K562 (cell line): ENCODE measurements at regions not wholly inside any gene's neighbourhood (a gene's known extent, or its start where the extent isn't known, plus 50 kb on each side); places are given as distances from the start of the nearest gene placed in this dataset.

Experiments used
- ATAC-seq: fragments of 200-7000 bp; cut with Tn5 transposase; 3 replicates; pipeline ENCODE4 v1.9.1; 2020; ENCODE audit warnings: moderate library complexity
- BruUV-seq: library from RNA; stranded (reverse); fragments of 400-500 nt; replicated peaks from 2 replicates; lab custom pipeline; 2021; lab: Mats Ljungman, UMichigan
- CTCF ChIA-PET: fragments of 300-600 bp; formaldehyde crosslinking; extraction: SDS; loops from one replicate; lab custom pipeline; 2021; ENCODE audit warnings: low intra/inter-chr PET ratio; lab: Yijun Ruan, JAX
- POLR2A ChIA-PET: fragments of 300-600, 350-650 bp; sonication (Branson Sonifier 250); formaldehyde crosslinking; extraction: SDS; loops from one replicate; lab custom pipeline; 2021; ENCODE audit warnings: antibody characterized with exemption, inconsistent platforms; lab: Yijun Ruan, JAX
- DNase-seq, 4 experiments: peaks; one replicate each; pipeline versions ENCODE4 v3.0.0 to v3.0.0-alpha.2; 2011 to 2018; ENCODE audit warnings: low spot score in 3 of 4, mixed read lengths in 3 of 4; ENCODE audit errors: extremely low read depth in 1 of 4
- FAIRE-seq: peaks from 2 replicates; lab custom pipeline; 2011; peaks lifted over from hg19 to GRCh38; lab: Jason Lieb, UNC
- H2AFZ ChIP-seq: 2 replicates; pipeline ENCODE4 v1.6.0; 2011; ENCODE audit warnings: low read depth, low read length, control low read depth, inconsistent platforms
- H3K27ac ChIP-seq: fragments of 200-600 bp; 3 replicates; pipeline ENCODE4 v1.8.0; 2011; ENCODE audit warnings: low read depth, mild to moderate bottlenecking, control low read depth, inconsistent platforms, low read length, moderate library complexity, mixed read lengths; ENCODE audit errors: extremely low read depth
- H3K27me3 ChIP-seq, 2 experiments: fragments of 300-600 bp in 1 of 2; 2 replicates in 1 of 2; 3 replicates in 1 of 2; pipeline versions ENCODE4 v1.6.0 to v1.8.0; 2011; ENCODE audit warnings: inconsistent platforms in 2 of 2, low read length in 2 of 2, mild to moderate bottlenecking in 1 of 2, mixed read lengths in 1 of 2, moderate library complexity in 1 of 2; ENCODE audit not compliant: control insufficient read depth in 2 of 2, insufficient read depth in 2 of 2
- H3K36me3 ChIP-seq: fragments of 300-600 bp; 3 replicates; pipeline ENCODE4 v1.8.0; 2011; ENCODE audit warnings: mild to moderate bottlenecking, low read length, inconsistent platforms; ENCODE audit not compliant: control insufficient read depth, insufficient read depth
- H3K4me1 ChIP-seq, 2 experiments: fragments of 200-600 bp in 1 of 2; replicated peaks in 1 of 2; 2 replicates in 1 of 2; 3 replicates in 1 of 2; pipeline versions ENCODE4 v1.5.1 to v1.8.0; 2011; ENCODE audit warnings: inconsistent platforms in 2 of 2, low read length in 2 of 2, mild to moderate bottlenecking in 1 of 2, mixed read lengths in 1 of 2, moderate library complexity in 1 of 2; ENCODE audit not compliant: control insufficient read depth in 2 of 2, insufficient read depth in 2 of 2
- H3K4me2 ChIP-seq: 2 replicates; pipeline ENCODE4 v1.6.1; 2011; ENCODE audit warnings: low read length, control low read depth, inconsistent platforms, mixed read lengths; ENCODE audit not compliant: insufficient read depth
- H3K4me3 ChIP-seq: fragments of 200-600 bp; sonication (generic), shearing (Covaris generic); 2 replicates; pipeline ENCODE4 v1.5.1; 2016; ENCODE audit warnings: control low read depth, inconsistent platforms
- H3K79me2 ChIP-seq: fragments of 200-600 bp; 3 replicates; pipeline ENCODE4 v1.8.0; 2011; ENCODE audit warnings: low read length, inconsistent platforms; ENCODE audit not compliant: control insufficient read depth, insufficient read depth
- H3K9ac ChIP-seq, 2 experiments: 2 replicates each; pipeline versions ENCODE4 v1.6.0 to v1.6.1; 2011; ENCODE audit warnings: low read depth in 2 of 2, low read length in 2 of 2, control low read depth in 1 of 2, inconsistent platforms in 1 of 2, mild to moderate bottlenecking in 1 of 2, mixed read lengths in 1 of 2; ENCODE audit not compliant: insufficient read depth in 1 of 2
- H3K9me1 ChIP-seq: one replicate; pipeline ENCODE4 v1.6.0; 2011; ENCODE audit warnings: inconsistent platforms, mild to moderate bottlenecking, low read length, moderate library complexity; ENCODE audit not compliant: control insufficient read depth, insufficient read depth
- H3K9me3 ChIP-seq: replicated peaks from 2 replicates; pipeline ENCODE4 v1.5.1; 2011; ENCODE audit warnings: low read depth, low read length, inconsistent platforms; ENCODE audit not compliant: control insufficient read depth, insufficient read depth
- H4K20me1 ChIP-seq: replicated peaks from 2 replicates; pipeline ENCODE4 v1.6.1; 2011; ENCODE audit warnings: low read length, inconsistent platforms, mixed read lengths; ENCODE audit not compliant: control insufficient read depth, insufficient read depth
- CHD4 ChIP-seq: fragments of 200-600 bp; sonication (generic); IDR thresholded peaks from 3 replicates; pipeline ENCODE4 v1.6.1; 2012; ENCODE audit warnings: low read depth, mild to moderate bottlenecking, mixed read lengths, low read length, inconsistent platforms; ENCODE audit not compliant: insufficient read depth, insufficient replicate concordance, poor library complexity, severe bottlenecking
- CTBP1 ChIP-seq: fragments of 450-650 bp; IDR thresholded peaks from 2 replicates; pipeline ENCODE4 v1.6.1; 2016; ENCODE audit warnings: borderline replicate concordance
- ELK1 ChIP-seq: sonication (generic); formaldehyde crosslinking; IDR thresholded peaks from 2 replicates; pipeline ENCODE4 v1.8.1; 2022; ENCODE audit warnings: missing genetic modification reagents
- ETS1 ChIP-seq: conservative IDR thresholded peaks from 2 replicates; pipeline ENCODE4 v1.6.1; 2011; ENCODE audit warnings: low read depth, mild to moderate bottlenecking, low read length; ENCODE audit not compliant: control insufficient read depth
- GATA2 ChIP-seq: sonication (generic); formaldehyde crosslinking; IDR thresholded peaks from 2 replicates; pipeline ENCODE4 v1.4.0; 2020; ENCODE audit warnings: mild to moderate bottlenecking, missing genetic modification reagents
- HDAC2 ChIP-seq: fragments of 450-650 bp; IDR thresholded peaks from 2 replicates; pipeline ENCODE4 v1.6.1; 2016; ENCODE audit warnings: mild to moderate bottlenecking
- HEY1 ChIP-seq: fragments of 250-450 bp; sonication (Bioruptor Pico); IDR thresholded peaks from 2 replicates; pipeline ENCODE4 v1.5.0; 2020; ENCODE audit warnings: mild to moderate bottlenecking, moderate library complexity, borderline replicate concordance
- NCOA2 ChIP-seq, 2 experiments: fragments of 450-650 bp; IDR thresholded peaks; 2 replicates each; pipeline ENCODE4 v1.6.1; 2018; ENCODE audit warnings: mild to moderate bottlenecking in 2 of 2, moderate library complexity in 1 of 2; ENCODE audit not compliant: partially characterized antibody in 2 of 2
- NFE2L1 ChIP-seq: fragments of 450-650 bp; IDR thresholded peaks from 2 replicates; pipeline ENCODE4 v1.6.1; 2016; ENCODE audit warnings: missing genetic modification characterization, low read depth, mild to moderate bottlenecking, missing compliant biosample characterization, moderate library complexity, borderline replicate concordance
- POLR2AphosphoS2 ChIP-seq: IDR thresholded peaks from 2 replicates; pipeline ENCODE4 v1.6.1; 2012; ENCODE audit warnings: low read length, improper control_type of control experiment
- POLR2H ChIP-seq: IDR thresholded peaks from 2 replicates; pipeline ENCODE4 v1.6.1; 2016; ENCODE audit warnings: missing genetic modification characterization, low read depth, mild to moderate bottlenecking, control low read depth, missing compliant biosample characterization, moderate library complexity
- RBM25 ChIP-seq: fragments of 200-400 bp; formaldehyde crosslinking; IDR thresholded peaks from 2 replicates; pipeline ENCODE4 v1.6.1; 2018; ENCODE audit warnings: low read length, low read depth, moderate library complexity; ENCODE audit not compliant: severe bottlenecking
- SIRT6 ChIP-seq: IDR thresholded peaks from one replicate; pipeline ENCODE4 v1.6.1; 2012; ENCODE audit warnings: low read depth, mild to moderate bottlenecking, control low read depth, inconsistent platforms, low read length, moderate library complexity
- TAF7 ChIP-seq: fragments of 450-650 bp; IDR thresholded peaks from 2 replicates; pipeline ENCODE4 v1.6.1; 2016; ENCODE audit warnings: missing genetic modification characterization, missing compliant biosample characterization
- ZKSCAN8 ChIP-seq: fragments of 200-800 bp; sonication (Bioruptor generic); IDR thresholded peaks from 2 replicates; pipeline ENCODE4 v1.6.1; 2016; ENCODE audit warnings: missing genetic modification characterization, missing compliant biosample characterization
- ZNF232 ChIP-seq: sonication (generic); formaldehyde crosslinking; IDR thresholded peaks from 2 replicates; pipeline ENCODE4 v1.8.0; 2022; ENCODE audit warnings: mild to moderate bottlenecking, missing genetic modification reagents
- ZNF282 ChIP-seq: sonication (generic); formaldehyde crosslinking; IDR thresholded peaks from 2 replicates; pipeline ENCODE4 v1.8.1; 2023; ENCODE audit warnings: missing genetic modification reagents
- ZNF311 ChIP-seq: fragments of 250-450 bp; sonication (Bioruptor Pico); IDR thresholded peaks from 2 replicates; pipeline ENCODE4 v1.4.0; 2020; ENCODE audit warnings: mild to moderate bottlenecking, moderate library complexity
- ZNF507 ChIP-seq: conservative IDR thresholded peaks from 2 replicates; pipeline ENCODE4 v1.6.1; 2017; ENCODE audit warnings: missing genetic modification characterization, missing compliant biosample characterization
- WGBS: fragments of 100-300 bp; shearing (Covaris generic); methylation state at CpG from one replicate; pipeline ENCODE4 v1.1.6; 2016; ENCODE audit warnings: low coverage, mixed read lengths; ENCODE audit not compliant: insufficient coverage; ENCODE audit errors: missing lambda C conversion rate; 5-methylcytosine and 5-hydroxymethylcytosine counted together
- in situ Hi-C: fragments of 300-500 bp; cut with MboI; formaldehyde crosslinking; loops from 4 replicates; pipeline ENCODE4 v1.15.0; 2018; ENCODE audit warnings: inconsistent platforms, mixed read lengths
- intact Hi-C: fragments of 100-400 bp; cut with micrococcal nuclease; formaldehyde crosslinking; loops from 2 replicates; pipeline ENCODE4 v1.14.2; 2022
- TF ChIP-seq, protein P1 (sequence below): fragments of 250-450 bp; sonication (Bioruptor Pico); IDR thresholded peaks from 2 replicates; pipeline ENCODE4 v1.8.0; 2021; ENCODE audit warnings: moderate library complexity, mild to moderate bottlenecking, inconsistent platforms

GRCh38 chr12:88767699-88768098 is 187.4 kb upstream of the KITLG start (continued):
- TF ChIP-seq, protein P1, sequence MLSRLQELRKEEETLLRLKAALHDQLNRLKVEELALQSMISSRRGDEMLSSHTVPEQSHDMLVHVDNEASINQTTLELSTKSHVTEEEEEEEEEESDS, result no peak
- TF ChIP-seq, all 486 proteins: peak for 0

DNA sequence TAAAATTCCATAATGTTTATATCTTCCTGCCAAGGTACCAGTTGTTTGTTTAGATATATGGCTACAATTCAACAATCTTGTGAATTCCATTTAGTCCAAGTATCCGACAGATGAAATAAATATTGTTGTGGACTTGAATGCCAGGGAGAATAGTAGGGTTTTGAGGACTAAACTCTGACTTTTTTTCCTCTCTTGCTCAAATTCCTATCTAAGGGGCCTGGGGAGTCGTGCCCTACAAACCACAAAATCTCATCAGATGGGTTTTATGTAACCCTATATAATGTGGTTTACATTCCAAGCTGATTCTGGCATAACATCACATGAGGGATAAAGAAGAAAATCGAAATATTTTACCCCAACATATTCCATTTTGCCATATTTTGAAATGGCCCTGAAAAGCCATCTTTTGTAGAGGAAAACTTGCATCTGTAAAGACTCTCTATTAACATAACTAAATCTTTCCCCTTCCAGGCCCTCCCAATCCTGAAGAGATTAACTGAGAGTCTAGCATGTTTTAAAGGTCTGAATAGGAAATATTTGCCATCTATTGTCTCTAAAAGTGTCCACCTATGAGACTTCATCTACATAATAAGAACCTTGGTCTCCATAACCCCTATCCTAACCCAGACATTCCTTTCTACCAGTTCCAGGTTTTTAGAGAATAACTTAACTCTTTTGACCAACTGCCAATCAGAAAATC is 184.7 kb upstream of the KITLG start:
- Histone ChIP-seq H3K4me1 (no peaks in the 10 kb centered on the region), H3K4me3 (no peak overlapping the region), H3K27me3 (no peaks in the 10 kb centered on the region), H2AFZ (no peak overlapping the region), H3K79me2 (no peaks in the 10 kb centered on the region), H3K9ac (no peak overlapping the region), H3K27ac (no peak overlapping the region), H4K20me1 (no peaks in the 10 kb centered on the region), H3K4me2 (no peak overlapping the region), H3K9me1 (no peaks in the 10 kb centered on the region), H3K9me3 (no peaks in the 10 kb centered on the region), H3K36me3 (no peaks in the 10 kb centered on the region)
- ATAC-seq (no peak), FAIRE-seq (no peak), DNase-seq (no peak)
- POLR2A ChIA-PET, result no interaction called here
- 0% methylated on average over 3 of the region's 3 CpGs for WGBS
- CTCF ChIA-PET, result no interaction called here
- no TSS peak for BruUV-seq
- TF ChIP-seq GATA2 (CRISPR knock-in tag) (no peak), ZKSCAN8 (no peak), POLR2H (no peak), ZNF311 (CRISPR knock-in tag) (no peak), HDAC2 (no peak), CTBP1 (no peak), NFE2L1 (tag) (no peak), ZNF232 (CRISPR knock-in tag) (no peak), RBM25 (no peak), POLR2AphosphoS2 (no peak), ELK1 (CRISPR knock-in tag) (no peak), SIRT6 (no peak), ZNF282 (CRISPR knock-in tag) (no peak), ZNF507 (no peak), HEY1 (CRISPR knock-in tag) (no peak), NCOA2 (IDR thresholded peaks at IDR 0.05; ENCODE audit: partially characterized antibody in 2 of 2) (no peak), CHD4 (no peak), TAF7 (tag) (no peak), ETS1 (no peak)
- in situ Hi-C loops (no loop called here), intact Hi-C loops (no loop called here)
